ENCODE measurements at regions not wholly inside any gene's neighbourhood (a gene's known extent, or its start where the extent isn't known, plus 50 kb on each side); places are given as distances from the start of the nearest gene placed in this dataset.

GRCh38 chrX:25523574-25524540 lies 508.1 kb upstream of the ARX start:
- BruUV-seq (replicated peaks) = no TSS peak
- no peak for TF ChIP-seq EZH2 (IDR thresholded peaks at IDR 0.05; ENCODE audit: low read length, unreplicated experiment)
- peak; percentile 45 for TF ChIP-seq CTCF (conservative IDR thresholded peaks at IDR 0.05; ENCODE audit: low read depth, low read length)
- no peak for TF ChIP-seq EZH2phosphoT487 (IDR thresholded peaks at IDR 0.05; ENCODE audit: borderline replicate concordance, low read length)
- peak; percentile 40 for DNase-seq

GRCh38 chrX:25527156-25527555 lies 511.4 kb upstream of the ARX start:
- no peaks in the 10 kb centered on the region for H3F3A ChIP-seq (ENCODE audit: low read length, unreplicated experiment)
- no peak overlapping the region for H3K4me2 ChIP-seq (ENCODE audit: low read length)
- TF ChIP-seq EZH2 (IDR thresholded peaks at IDR 0.05; ENCODE audit: low read length, unreplicated experiment) = no peak
- TF ChIP-seq EZH2phosphoT487 (IDR thresholded peaks at IDR 0.05; ENCODE audit: borderline replicate concordance, low read length) = no peak
- no peak for TF ChIP-seq CTCF (conservative IDR thresholded peaks at IDR 0.05; ENCODE audit: low read depth, low read length)
- no peaks in the 10 kb centered on the region for H3K9me3 ChIP-seq (ENCODE audit: low read length)
- H3K4me1 ChIP-seq (ENCODE audit: insufficient read depth, low read length) = no peaks in the 10 kb centered on the region
- no peak for ATAC-seq
- POLR2A ChIA-PET (ENCODE audit: unreplicated experiment) = no interaction called here
- H3K4me3 ChIP-seq (ENCODE audit: low read length) = no peak overlapping the region
- no TSS peak for BruUV-seq (replicated peaks)
- no peak overlapping the region for H3K9ac ChIP-seq (ENCODE audit: low read length)
- H3K79me2 ChIP-seq (ENCODE audit: low read length) = no peaks in the 10 kb centered on the region
- intact Hi-C loops (cut with micrococcal nuclease) = no loop called here
- no peak for DNase-seq
- no peaks in the 10 kb centered on the region for H3K9me2 ChIP-seq (replicated peaks; ENCODE audit: low read length)
- CTCF ChIA-PET = no interaction called here
- no peak overlapping the region for H3K27ac ChIP-seq (ENCODE audit: low read length)
- no peaks in the 10 kb centered on the region for H3K27me3 ChIP-seq (ENCODE audit: low read length)
- no peaks in the 10 kb centered on the region for H3K36me3 ChIP-seq (ENCODE audit: low read depth, low read length)
- H4K20me1 ChIP-seq (ENCODE audit: low read length) = no peaks in the 10 kb centered on the region
- H2AFZ ChIP-seq (ENCODE audit: low read length) = no peak overlapping the region

More at GRCh38 chrX:25523574-25524540, 508.1 kb upstream of the ARX start:
- H3K36me3 ChIP-seq (ENCODE audit: low read depth, low read length) = no peaks in the 10 kb centered on the region
- peak overlapping the region; percentile 30 for H3K27ac ChIP-seq (ENCODE audit: low read length)
- ChIA-PET POLR2A (ENCODE audit: unreplicated experiment) (no interaction called here), CTCF (no interaction called here)
- no peak overlapping the region for H3K9ac ChIP-seq (ENCODE audit: low read length)
- H3K79me2 ChIP-seq (ENCODE audit: low read length) = no peaks in the 10 kb centered on the region
- no peaks in the 10 kb centered on the region for H3F3A ChIP-seq (ENCODE audit: low read length, unreplicated experiment)
- H2AFZ ChIP-seq (ENCODE audit: low read length) = no peak overlapping the region
- no peak overlapping the region for H3K4me3 ChIP-seq (ENCODE audit: low read length)
- H3K4me1 ChIP-seq (ENCODE audit: insufficient read depth, low read length) = no peaks in the 10 kb centered on the region
- no peaks in the 10 kb centered on the region for H3K9me2 ChIP-seq (replicated peaks; ENCODE audit: low read length)
- no peaks in the 10 kb centered on the region for H3K27me3 ChIP-seq (ENCODE audit: low read length)
- intact Hi-C loops (cut with micrococcal nuclease) = no loop called here
- no peaks in the 10 kb centered on the region for H3K9me3 ChIP-seq (ENCODE audit: low read length)
- H3K4me2 ChIP-seq (ENCODE audit: low read length) = peak overlapping the region; percentile 5; the same call in 1 of the 2 replicates
- no peaks in the 10 kb centered on the region for H4K20me1 ChIP-seq (ENCODE audit: low read length)
- ATAC-seq = no peak

GRCh38 chrX:25527596-25527995 lies 511.8 kb upstream of the ARX start:
- Histone ChIP-seq H2AFZ (ENCODE audit: low read length) (no peak overlapping the region), H3K27me3 (ENCODE audit: low read length) (no peaks in the 10 kb centered on the region), H3F3A (ENCODE audit: low read length, unreplicated experiment) (no peaks in the 10 kb centered on the region), H3K27ac (ENCODE audit: low read length) (no peak overlapping the region), H3K4me3 (ENCODE audit: low read length) (no peak overlapping the region), H4K20me1 (ENCODE audit: low read length) (no peaks in the 10 kb centered on the region), H3K9me3 (ENCODE audit: low read length) (no peaks in the 10 kb centered on the region), H3K9me2 (replicated peaks; ENCODE audit: low read length) (no peaks in the 10 kb centered on the region), H3K36me3 (ENCODE audit: low read depth, low read length) (no peaks in the 10 kb centered on the region), H3K4me1 (ENCODE audit: insufficient read depth, low read length) (no peaks in the 10 kb centered on the region), H3K9ac (ENCODE audit: low read length) (no peak overlapping the region), H3K4me2 (ENCODE audit: low read length) (no peak overlapping the region), H3K79me2 (ENCODE audit: low read length) (no peaks in the 10 kb centered on the region)
- ChIA-PET CTCF (no interaction called here), POLR2A (ENCODE audit: unreplicated experiment) (no interaction called here)
- DNase-seq (no peak), ATAC-seq (no peak)
- TF ChIP-seq EZH2phosphoT487 (IDR thresholded peaks at IDR 0.05; ENCODE audit: borderline replicate concordance, low read length) (no peak), CTCF (conservative IDR thresholded peaks at IDR 0.05; ENCODE audit: low read depth, low read length) (no peak), EZH2 (IDR thresholded peaks at IDR 0.05; ENCODE audit: low read length, unreplicated experiment) (no peak)
- BruUV-seq (replicated peaks) = no TSS peak
- intact Hi-C loops (cut with micrococcal nuclease) = no loop called here
